ENCODE measurements at regions not wholly inside any gene's neighbourhood (a gene's known extent, or its start where the extent isn't known, plus 50 kb on each side); places are given as distances from the start of the nearest gene placed in this dataset.

- no peaks in the 10 kb centered on the region for H3K36me3 ChIP-seq (replicated peaks in 1 of 2; ENCODE audit: control insufficient read depth in 1 of 2, insufficient read depth in 2 of 2, low read length in 2 of 2)
- no peaks in the 10 kb centered on the region for H3K4me1 ChIP-seq (ENCODE audit: insufficient read depth, low read length)
- 0% methylated on average over 2 of the region's 2 CpGs for WGBS (ENCODE audit: low lambda C conversion rate)
- DNase-seq (ENCODE audit: low spot score) = no peak
- H2AFZ ChIP-seq (ENCODE audit: low read length) = no peak overlapping the region
- H3K27me3 ChIP-seq (ENCODE audit: control insufficient read depth in 1 of 2, insufficient read depth in 2 of 2, low read length in 2 of 2) = no peaks in the 10 kb centered on the region
- ATAC-seq = no peak
- H3K9ac ChIP-seq (ENCODE audit: insufficient read depth, low read depth, low read length) = no peak overlapping the region
- H3K79me2 ChIP-seq (ENCODE audit: insufficient read depth, low read length) = no peaks in the 10 kb centered on the region
- FAIRE-seq = no peak
- in situ Hi-C loops (cut with HindIII; ENCODE audit: extremely low pct_ligation_motif_present, low pct_unique_long_range_greater_than_20kb) (no loop called here), intact Hi-C loops (cut with micrococcal nuclease; ENCODE audit: unreplicated experiment) (no loop called here)
- H4K20me1 ChIP-seq (ENCODE audit: insufficient read depth, low read length) = no peaks in the 10 kb centered on the region
- H3K27ac ChIP-seq (ENCODE audit: extremely low read length, insufficient read depth, low read length) = no peak overlapping the region
- no peak for TF ChIP-seq IRF2 (CRISPR knock-in tag; IDR thresholded peaks at IDR 0.05)
- TF ChIP-seq USF2 (IDR thresholded peaks at IDR 0.05; ENCODE audit: low read depth, low read length) = no peak
- TF ChIP-seq USF2 (CRISPR knock-in tag; IDR thresholded peaks at IDR 0.05; ENCODE audit: borderline replicate concordance) = no peak
- no peak for TF ChIP-seq ZSCAN22 (CRISPR knock-in tag; IDR thresholded peaks at IDR 0.05)
- no peak for TF ChIP-seq ZNF549 (CRISPR knock-in tag; IDR thresholded peaks at IDR 0.05)
- no peak for TF ChIP-seq ARID4A (CRISPR knock-in tag; IDR thresholded peaks at IDR 0.05; ENCODE audit: borderline replicate concordance)
- ChIA-PET POLR2A (no interaction called here), CTCF (ENCODE audit: low intra/inter-chr PET ratio, low total read pairs) (no interaction called here)
- H3K4me2 ChIP-seq (ENCODE audit: low read depth, low read length) = no peak overlapping the region
- BruUV-seq (replicated peaks) = no TSS peak
- no peak overlapping the region for H3K4me3 ChIP-seq (replicated peaks in 1 of 3; ENCODE audit: insufficient read depth in 1 of 3, low read depth in 2 of 3, low read length in 3 of 3)
- H3K9me3 ChIP-seq (ENCODE audit: low read length) = no peaks in the 10 kb centered on the region
Measured at GRCh38 chr4:177671845-177672244, 229.6 kb upstream of the AGA start.

Data from HepG2 (cell line).